NOMO-1 (cell line): ENCODE measurements at regions not wholly inside any gene's neighbourhood (a gene's known extent, or its start where the extent isn't known, plus 50 kb on each side); places are given as distances from the start of the nearest gene placed in this dataset.

Source experiments
- DNase-seq, 2 experiments: peaks; one replicate each; lab custom pipeline; 2025; ENCODE audit not compliant: unreplicated experiment in 2 of 2; lab: John Stamatoyannopoulos, UW

DNA sequence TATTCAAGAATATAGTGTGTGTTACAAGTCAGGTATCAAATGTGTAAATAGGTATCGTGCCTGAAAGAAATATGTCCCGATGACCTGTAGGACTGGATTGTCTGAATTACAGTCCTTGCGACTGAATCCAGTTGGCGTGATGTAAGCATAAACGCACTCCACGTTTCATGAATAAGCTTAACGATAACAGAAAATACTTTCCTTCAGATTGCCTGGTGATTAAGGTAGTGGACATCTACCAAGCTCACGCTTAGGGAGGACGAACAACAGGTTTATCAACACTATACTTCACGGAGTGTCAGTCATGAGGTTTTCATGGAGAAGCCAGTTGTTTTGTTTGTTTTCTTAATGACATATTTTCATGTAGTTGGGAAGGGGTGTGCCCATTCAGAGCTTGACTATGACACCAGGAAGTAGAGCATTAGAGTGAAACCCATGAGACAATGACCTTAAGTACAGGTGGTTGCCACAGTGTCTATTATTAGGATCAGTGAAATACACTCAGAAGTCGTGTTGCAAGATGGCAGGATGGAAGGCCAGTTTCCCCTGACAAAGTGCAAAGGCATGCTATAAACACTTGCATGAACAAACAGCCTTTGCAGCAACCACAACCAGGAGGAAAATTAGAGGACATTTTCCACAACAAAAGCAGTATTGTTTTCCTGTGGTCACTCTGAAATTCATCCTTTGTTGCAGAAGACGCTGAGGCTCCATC, 305.8 kb upstream of the PRDM1 start:
- peak in 1 of 2 experiments; percentile 39 for DNase-seq

DNA sequence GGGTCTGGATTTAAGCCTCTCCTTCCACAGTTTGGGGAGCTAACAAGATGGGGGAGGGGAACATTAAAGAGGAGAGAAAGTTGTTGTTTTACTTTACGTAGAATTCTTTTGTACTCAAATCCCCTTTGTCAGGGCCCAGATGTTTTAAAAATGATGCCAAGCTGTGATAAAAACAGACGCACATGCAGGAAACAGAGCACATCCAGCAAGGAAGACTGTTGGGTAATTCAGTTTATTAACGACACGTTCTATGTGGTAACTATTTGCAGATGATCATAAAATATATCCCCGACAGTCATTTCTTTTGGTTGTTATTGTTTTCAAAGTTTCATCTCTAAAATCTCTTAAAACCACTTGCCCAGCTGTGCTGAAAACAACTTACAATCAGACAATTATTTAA, 307.0 kb upstream of the PRDM1 start:
- peak in 1 of 2 experiments; percentile 32 for DNase-seq

DNA sequence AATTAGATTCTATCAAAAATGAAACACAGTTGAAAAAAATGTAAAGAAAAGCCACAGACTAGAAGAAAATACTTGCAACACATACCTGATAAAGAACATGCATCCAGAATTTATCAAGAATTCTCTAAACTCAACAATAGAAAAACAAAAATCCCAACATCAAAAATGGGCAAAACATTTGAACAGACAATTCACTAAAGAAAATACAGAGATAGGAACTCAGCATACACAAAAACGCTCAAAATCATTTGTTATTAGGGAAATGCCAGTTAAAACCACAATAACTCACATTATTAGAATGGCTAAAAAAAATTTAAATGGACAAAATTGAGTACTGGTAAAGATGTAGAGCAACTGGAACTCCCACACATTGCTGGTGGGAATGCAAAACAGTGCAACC, 311.0 kb upstream of the PRDM1 start:
- no peak for DNase-seq

DNA sequence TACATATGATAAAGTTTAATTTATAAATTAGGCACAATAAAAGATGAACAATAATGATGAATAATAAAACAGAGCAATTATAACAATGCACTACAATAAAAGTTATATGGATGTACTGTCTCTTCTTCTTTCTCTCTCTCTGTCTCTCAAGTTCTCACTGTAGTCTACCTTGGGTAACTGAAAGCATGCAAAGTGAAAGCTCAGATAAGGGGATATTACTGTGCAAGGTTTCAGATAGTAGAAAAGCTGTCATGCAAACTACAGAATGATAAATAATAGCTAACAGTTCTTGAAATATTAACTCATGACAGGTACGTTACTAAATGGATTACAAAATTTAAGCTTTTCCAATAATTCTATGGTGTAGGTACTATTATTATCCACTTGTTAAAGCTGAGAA, 311.9 kb upstream of the PRDM1 start:
- DNase-seq = no peak

DNA sequence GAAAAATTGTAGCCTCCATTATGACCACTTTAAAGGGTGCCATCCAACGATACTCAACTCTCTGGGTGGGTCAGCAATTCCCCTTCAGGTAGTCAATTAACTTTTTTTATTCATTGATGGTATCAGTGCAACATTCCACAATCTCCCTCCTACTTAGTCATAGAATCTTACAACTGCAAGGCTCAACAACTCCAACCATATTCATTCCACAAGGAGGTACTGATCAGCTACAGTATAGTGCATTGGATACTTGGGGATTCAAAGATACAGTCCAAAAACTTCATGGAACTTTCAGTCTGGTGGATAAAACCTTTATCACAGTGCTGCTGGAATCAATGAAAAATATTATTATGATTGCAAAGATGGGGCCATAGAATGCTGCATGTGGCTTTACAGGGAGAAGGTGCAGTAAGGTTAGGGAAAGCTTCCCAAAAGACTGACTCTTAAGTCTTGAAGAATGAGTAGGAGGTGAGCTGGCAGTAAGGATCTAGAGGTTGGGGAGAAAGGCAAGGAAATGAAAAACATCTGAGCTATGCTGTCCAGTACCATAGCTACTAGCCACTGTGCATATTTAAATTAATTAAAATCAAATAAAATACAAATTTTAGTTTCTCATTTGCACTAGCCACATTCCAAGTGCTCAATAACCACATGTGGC, 314.7 kb upstream of the PRDM1 start:
- DNase-seq = no peak

DNA sequence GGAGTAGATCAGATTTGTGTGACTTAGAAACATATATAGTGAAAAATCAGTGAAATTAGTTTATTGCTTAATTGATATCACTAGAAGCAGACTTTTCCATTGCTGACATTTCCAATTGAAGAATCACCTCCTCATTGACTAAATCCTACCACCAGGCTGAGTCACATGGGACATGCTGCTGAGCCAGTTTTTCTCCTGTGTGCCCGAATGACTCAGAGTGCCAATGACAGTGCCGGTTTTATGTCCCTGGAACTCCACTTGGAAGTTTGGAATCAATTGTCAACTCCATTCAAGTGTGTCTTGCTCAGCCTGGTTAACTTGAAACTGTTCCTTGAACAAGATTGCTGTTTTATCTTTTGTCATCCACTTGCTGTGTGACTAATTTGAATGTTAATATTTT, 316.1 kb upstream of the PRDM1 start:
- no peak for DNase-seq

DNA sequence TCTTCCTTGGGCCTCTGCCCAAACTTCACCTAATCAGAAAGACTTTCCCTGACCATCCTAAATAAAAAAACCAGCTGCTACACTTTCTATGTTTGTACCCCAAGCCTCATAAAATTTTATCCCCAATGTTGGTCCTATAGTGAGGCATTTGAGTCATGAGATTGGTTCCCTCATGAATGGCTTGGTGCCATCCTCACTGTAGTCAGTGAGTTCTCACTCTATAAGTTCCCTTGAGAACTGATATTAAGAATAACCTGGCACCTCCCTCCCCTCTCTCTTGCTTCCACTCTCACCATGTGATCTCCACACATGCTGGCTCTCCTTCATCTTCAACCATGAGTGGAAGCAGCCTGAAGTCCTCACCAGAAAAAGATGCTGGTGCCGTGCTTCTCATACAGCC, 316.9 kb upstream of the PRDM1 start:
- no peak for DNase-seq

DNA sequence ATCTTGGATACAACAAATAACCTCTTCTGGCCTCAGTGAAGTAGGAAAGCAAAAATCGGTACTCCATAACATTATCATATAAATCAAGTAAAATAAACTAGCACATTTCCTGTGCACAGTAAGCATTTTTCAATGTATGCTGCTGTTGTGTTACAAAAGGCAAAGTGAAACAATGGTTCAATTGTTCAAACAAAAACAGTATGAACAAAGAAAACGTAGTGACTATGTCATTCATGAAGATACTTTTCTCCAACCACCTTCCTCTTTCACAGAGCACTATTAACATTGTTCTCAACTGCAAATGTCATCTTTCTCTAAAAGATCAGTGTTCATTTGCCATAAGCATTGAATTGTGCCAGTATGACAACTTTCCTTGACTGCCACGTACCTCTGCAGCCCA, 318.6 kb upstream of the PRDM1 start:
- no peak for DNase-seq

DNA sequence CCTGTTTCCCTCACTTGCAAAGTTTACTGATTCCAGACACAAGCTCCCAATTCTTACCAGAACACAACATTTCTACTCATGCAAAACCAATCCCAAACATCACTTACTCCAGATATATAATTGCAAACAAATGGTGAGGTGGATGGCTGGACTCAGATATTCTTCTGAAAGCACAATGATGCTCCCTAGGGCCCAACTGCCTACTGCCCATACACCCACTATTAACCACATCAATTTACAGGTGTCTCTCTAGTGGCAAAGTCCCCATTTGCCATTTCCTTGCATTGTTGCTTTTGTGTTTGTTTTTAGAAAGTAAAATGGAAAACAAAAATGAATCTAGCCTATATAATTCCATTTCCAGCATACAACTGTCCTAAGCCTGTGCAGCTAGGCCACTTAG, 320.9 kb upstream of the PRDM1 start:
- no peak for DNase-seq

DNA sequence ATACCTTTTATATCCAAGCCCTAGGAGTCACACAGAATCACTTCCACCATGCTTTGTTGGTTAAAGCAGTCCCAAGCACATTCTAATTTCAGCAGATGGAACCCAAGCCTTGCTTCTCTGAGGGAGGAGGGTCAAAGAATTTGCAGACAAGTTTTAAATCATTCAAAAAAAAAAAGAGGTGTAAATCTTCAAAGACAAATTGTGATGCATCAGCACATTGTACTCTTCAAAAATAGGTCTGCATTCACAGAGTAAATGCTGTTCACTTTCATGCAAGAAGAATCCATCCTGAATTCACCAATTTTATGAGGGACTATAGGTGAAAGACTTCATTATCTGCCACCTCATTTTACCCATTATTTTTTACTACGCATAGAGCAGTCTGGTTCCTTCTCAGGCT, 321.8 kb upstream of the PRDM1 start:
- no peak for DNase-seq

DNA sequence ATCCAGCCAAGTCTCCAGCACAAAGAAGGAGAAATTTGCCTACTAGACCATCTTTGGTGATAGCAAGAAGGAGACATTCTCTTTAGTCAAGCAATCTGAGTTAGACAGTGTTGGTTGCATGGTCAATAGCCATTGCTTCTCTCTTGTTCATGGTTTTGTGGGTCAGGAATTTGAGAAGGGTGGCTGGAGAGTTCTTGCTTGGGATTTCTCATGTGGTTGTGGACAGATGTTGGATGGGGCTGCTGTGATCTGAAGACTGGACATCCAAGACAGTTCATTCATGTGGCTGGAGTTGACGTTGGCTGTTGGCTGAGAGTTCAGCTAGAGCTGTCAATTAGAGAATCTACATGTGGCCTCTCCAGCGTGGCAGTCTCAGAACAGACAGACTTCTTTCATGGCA, 322.3 kb upstream of the PRDM1 start:
- no peak for DNase-seq

DNA sequence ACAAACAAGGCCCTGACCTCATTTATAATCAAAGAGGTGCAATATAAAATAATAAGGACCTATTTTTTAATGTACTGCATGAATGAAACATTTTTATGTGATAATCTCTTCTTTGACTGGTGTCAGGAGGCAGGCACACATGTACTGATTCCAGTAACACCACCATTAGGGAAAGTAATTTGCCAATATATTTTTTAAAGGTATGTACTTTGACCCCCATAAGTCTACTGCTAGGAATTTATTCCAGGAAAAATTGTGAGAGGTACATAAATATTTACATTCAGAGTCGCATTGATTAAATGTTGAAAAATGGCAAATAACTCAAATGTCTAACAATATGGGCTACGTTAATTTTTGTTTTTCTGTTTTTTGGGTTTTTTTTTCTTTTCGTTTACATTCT, 325.4 kb upstream of the PRDM1 start:
- DNase-seq = no peak

DNA sequence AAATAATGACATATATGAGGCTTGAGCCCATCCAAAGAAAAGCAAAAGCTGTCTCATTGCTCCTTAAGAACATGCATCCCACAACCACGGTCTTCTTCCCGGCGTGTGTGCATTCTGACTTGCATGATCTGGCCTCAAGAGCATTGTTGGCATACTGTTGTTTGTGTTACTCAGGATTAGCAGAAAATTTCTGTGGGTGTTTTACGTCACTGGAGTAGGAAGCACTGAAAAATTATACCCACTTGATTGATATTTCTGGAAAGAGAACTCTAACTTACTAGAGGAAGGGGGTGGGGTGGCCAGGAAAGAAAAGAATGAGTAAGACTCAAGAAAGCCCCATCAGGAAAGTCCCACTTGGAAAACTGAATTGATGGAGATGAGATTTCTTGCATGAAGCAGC, 326.2 kb upstream of the PRDM1 start:
- DNase-seq = no peak

DNA sequence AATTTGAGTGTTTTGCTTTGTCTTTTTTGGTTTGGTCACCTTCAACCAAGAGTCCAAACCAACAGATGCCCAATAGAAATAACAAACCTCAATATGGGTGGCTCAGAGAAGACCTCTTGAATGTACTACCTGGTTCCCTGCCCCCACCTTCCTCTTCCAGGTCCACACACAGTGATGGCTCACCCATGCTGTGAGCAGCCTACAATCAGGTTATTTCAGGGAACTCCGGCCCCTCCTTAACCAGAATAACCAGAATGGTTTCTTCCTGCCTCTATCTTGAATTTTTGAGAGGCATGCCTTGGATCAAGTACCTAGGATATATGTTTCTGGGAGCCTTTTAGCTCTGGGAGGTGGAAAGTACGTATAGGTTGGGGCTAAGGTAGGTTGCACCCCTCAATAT, 327.1 kb upstream of the PRDM1 start:
- DNase-seq = no peak

DNA sequence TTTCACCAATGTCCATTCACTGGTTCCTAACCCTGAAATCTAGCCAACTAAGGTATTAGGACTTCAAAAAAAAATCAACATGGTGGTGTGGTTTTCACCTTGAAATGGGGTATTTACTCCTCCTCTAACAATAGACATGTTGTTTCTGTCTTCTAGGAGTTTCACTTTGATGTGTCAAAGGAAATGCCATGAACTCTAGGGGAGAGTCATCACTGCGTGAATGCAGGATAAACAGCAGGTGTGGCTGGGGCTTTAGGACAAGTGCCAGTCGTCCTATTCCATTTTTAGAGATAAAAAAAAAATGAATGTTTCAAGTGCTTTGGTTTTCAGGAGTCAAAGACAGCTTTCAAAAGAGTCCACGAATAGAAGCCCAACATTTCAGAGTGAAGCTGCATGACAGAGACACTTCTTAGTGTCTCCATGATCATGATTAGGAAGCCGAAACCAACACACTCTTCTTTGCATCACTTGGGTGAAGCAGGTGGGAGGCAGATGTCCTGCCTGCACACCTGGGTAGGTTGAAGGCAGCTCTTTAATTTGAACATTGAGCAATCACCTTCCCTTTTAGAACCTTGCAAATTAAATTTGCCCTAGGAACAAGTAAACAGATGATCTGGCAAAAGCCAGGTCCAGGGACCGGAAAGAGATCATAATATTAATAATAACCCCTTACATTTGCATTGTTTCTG, 328.5 kb upstream of the PRDM1 start:
- DNase-seq = no peak

DNA sequence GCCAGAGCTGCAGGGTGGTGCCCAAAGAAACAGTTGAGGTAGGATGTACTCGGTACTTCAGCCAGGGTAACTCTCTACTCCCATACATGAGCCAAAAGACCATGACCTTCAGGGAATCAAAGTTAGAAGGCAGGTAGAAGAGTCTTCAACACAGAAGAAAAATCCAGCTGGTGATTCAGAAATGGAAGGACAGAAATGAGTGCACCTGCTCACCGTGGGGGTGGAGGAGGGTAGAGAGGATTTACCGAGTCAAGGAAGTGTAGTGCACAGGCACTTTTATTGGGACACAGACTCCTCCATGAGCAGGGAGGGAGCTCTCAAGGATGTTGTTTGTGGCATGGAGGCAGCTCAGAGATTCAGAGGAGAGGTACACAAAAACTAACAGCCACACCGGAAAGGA, 330.3 kb upstream of the PRDM1 start:
- no peak for DNase-seq

DNA sequence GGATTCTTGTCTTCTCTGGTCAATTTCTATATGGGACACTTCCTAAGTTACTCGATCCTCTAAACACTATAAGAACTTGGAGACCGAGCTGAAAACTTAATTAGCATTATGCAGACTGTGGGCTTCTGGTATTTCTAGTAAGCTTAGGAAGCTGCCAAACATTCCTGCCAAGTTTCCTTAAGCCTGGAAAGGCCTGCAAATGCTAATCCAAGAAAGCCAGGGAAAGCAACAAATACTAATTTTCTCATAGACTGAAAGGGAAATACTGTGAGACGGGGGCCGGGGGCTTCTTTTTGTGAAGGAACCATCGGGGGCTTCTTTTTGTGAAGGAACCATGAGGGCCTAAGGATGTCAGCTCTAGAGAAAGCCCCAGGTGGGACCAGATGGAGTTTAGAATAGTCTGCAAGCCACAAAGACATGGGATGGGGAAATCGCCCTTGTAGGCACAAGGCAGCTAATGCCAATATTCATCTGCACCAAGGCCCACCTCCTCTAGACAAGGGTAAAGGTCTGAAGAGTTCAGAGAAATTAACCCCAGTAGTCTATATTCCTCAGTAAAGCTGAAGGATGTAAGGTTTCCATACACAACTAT, 332.4 kb upstream of the PRDM1 start:
- DNase-seq = no peak

DNA sequence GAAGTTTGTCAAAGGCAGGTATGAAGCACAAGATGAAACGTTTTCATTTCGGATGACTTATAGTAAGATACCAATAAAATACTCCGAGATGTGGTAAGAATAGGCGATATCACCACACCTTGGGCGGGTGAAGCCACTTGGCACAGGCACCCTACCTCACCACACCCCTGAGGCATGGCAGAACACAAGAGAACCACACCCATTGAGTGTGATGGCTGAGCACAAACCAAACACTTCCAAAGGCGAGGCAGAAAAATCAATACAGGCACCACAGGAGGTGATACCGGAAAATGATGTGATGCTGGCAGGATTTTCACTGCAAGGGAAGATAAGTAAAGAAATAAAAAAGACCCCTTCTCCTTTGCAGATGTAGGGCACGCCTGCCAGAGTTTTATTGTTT, 332.9 kb upstream of the PRDM1 start:
- DNase-seq = no peak

DNA sequence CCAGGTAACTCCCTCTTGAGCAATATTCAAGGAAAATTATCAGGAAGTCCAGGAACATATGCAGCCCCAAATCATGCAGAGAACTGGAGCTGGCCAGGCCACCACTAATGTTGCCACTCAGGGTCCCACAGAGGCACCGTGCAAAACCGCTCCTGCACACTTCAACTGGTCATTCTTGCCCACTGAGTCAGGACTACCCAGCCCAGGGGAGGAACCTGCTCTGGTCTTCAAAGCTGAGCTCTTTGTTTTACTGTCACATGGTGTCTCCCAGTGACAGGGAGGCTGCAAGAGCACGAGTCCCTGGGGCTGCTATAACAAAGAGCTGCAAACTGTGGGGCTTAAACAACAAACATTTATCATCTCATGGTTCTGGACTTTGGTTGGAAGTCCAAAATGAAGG, 336.0 kb upstream of the PRDM1 start:
- DNase-seq = no peak

DNA sequence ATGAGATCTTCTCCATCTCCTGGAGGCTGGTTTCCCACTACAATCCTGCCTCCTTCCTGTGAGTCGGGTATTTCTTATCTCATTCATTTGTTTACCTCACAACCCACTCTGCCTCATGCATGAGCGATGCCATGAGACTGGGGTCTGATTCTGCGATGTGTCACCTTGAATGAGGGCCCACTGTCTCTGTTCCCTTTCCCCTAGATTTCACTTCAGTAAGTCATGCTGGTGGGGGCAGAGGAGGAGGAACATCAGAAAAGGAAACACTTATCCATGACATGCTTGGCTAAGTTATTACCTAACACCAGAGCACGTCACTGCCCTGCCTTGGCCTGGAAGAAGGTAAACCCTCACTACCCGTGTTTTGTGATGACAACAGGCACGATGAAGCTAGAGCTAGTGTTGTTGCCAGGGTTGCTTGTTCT, 337.4 kb upstream of the PRDM1 start:
- peak; percentile 36 to 78 for DNase-seq

DNA sequence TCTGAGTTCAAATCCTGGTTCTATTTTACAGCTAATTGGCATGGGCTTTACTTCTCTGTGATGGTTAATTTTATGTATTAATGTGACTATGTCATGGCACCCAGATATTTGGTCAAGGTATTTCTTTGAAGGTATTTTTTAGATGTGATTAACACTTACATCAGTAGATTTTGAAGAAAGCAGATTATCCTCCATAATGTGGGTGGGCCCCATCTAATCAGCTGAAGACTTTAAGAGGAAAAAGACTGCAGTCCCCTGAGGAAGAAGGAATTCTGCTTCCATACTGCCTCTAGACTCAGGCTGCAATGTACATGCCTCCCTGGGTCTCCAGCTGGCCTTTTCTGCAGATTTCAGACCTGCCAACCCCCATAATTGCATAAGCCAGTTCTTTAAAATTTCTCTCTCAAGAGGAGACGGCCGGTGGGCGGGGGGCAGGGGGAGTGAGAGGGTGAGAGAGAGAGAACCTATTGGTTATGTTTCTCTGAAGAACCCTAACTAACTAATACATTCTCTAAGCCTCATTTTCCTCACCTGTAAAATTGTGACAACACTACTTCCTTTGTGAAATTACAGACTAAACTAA, 338.2 kb upstream of the PRDM1 start:
- DNase-seq = peak in 1 of 2 experiments; percentile 6
